Neural cell (in vitro differentiated cells): ENCODE measurements at regions not wholly inside any gene's neighbourhood (a gene's known extent, or its start where the extent isn't known, plus 50 kb on each side); places are given as distances from the start of the nearest gene placed in this dataset.

Source experiments
- H2AFZ ChIP-seq: fragments of 200-600, 300-800 bp; sonication (generic), shearing (Covaris generic); 2 replicates; pipeline ENCODE4 v1.6.0; 2014; ENCODE audit warnings: low read depth, mild to moderate bottlenecking, antibody characterized with exemption, low read length, moderate library complexity
- H3F3A ChIP-seq: fragments of 200-600 bp; shearing (Covaris generic); 2 replicates; pipeline ENCODE4 v1.6.1; 2016; ENCODE audit warnings: mild to moderate bottlenecking, moderate library complexity, mixed read lengths, antibody characterized with exemption, low read length; ENCODE audit not compliant: insufficient read depth, poor library complexity, severe bottlenecking
- H3K27ac ChIP-seq: fragments of 200-600, 300-800 bp; sonication (generic), shearing (Covaris generic); 2 replicates; pipeline ENCODE4 v1.5.1; 2014; ENCODE audit warnings: mild to moderate bottlenecking, low read length, moderate library complexity
- H3K27me3 ChIP-seq: fragments of 300-800, 200-600 bp; sonication (generic), shearing (Covaris generic); 2 replicates; pipeline ENCODE4 v1.6.0; 2014; ENCODE audit warnings: mild to moderate bottlenecking, low read depth, low read length, moderate library complexity; ENCODE audit not compliant: insufficient read depth
- H3K36me3 ChIP-seq: fragments of 300-800, 200-600 bp; sonication (generic), shearing (Covaris generic); 2 replicates; pipeline ENCODE4 v1.5.1; 2014; ENCODE audit warnings: mild to moderate bottlenecking, antibody characterized with exemption, low read length, moderate library complexity; ENCODE audit not compliant: insufficient read depth
- H3K4me2 ChIP-seq: fragments of 300-800, 200-600 bp; sonication (generic), shearing (Covaris generic); 2 replicates; pipeline ENCODE4 v1.6.0; 2014; ENCODE audit warnings: mild to moderate bottlenecking, low read length
- H3K4me3 ChIP-seq: fragments of 300-800, 200-600 bp; sonication (generic), shearing (Covaris generic); 2 replicates; pipeline ENCODE4 v1.5.1; 2014; ENCODE audit warnings: mild to moderate bottlenecking, low read length, moderate library complexity
- H3K79me2 ChIP-seq: fragments of 200-600 bp; shearing (Covaris generic); replicated peaks from 2 replicates; pipeline ENCODE4 v1.6.0; 2014; ENCODE audit warnings: mild to moderate bottlenecking, low read length, moderate library complexity; ENCODE audit not compliant: insufficient read depth
- H3K9ac ChIP-seq: fragments of 300-800, 200-600 bp; sonication (generic), shearing (Covaris generic); 2 replicates; pipeline ENCODE4 v1.6.1; 2016; ENCODE audit warnings: mild to moderate bottlenecking, low read length, mixed read lengths
- H3K9me2 ChIP-seq: fragments of 200-600 bp; shearing (Covaris generic); 2 replicates; pipeline ENCODE4 v1.6.1; 2016; ENCODE audit warnings: mild to moderate bottlenecking, low read length, mixed read lengths; ENCODE audit not compliant: insufficient read depth
- H3K9me3 ChIP-seq: fragments of 200-600, 300-800 bp; sonication (generic), shearing (Covaris generic); 2 replicates; pipeline ENCODE4 v1.6.1; 2016; ENCODE audit warnings: mild to moderate bottlenecking, mixed run types, low read length, moderate library complexity, mixed read lengths
- H4K20me1 ChIP-seq: fragments of 200-600 bp; shearing (Covaris generic); 2 replicates; pipeline ENCODE4 v1.6.1; 2016; ENCODE audit warnings: mild to moderate bottlenecking, mixed run types; ENCODE audit not compliant: insufficient read depth
- CTCF ChIP-seq: fragments of 450-650 bp; IDR thresholded peaks from 2 replicates; pipeline ENCODE4 v1.5.1; 2014; ENCODE audit warnings: antibody characterized with exemption, mild to moderate bottlenecking, moderate library complexity; ENCODE audit not compliant: poor library complexity, severe bottlenecking
- EP300 ChIP-seq: fragments of 450-650 bp; conservative IDR thresholded peaks from 2 replicates; pipeline ENCODE4 v1.6.1; 2014; ENCODE audit warnings: antibody characterized with exemption, mild to moderate bottlenecking, moderate library complexity; ENCODE audit not compliant: poor library complexity, severe bottlenecking
- EZH2 ChIP-seq: fragments of 200-600, 300-800 bp; shearing (Covaris generic), sonication (generic); IDR thresholded peaks from 2 replicates; pipeline ENCODE4 v1.6.1; 2014; ENCODE audit warnings: antibody characterized with exemption, low read length, borderline replicate concordance, mild to moderate bottlenecking; ENCODE audit not compliant: insufficient read depth, poor library complexity, severe bottlenecking
- MXI1 ChIP-seq: fragments of 450-650 bp; conservative IDR thresholded peaks from 2 replicates; pipeline ENCODE4 v1.6.1; 2014; ENCODE audit warnings: antibody characterized with exemption, mild to moderate bottlenecking; ENCODE audit not compliant: poor library complexity, severe bottlenecking
- POLR2AphosphoS5 ChIP-seq: IDR thresholded peaks from 2 replicates; pipeline ENCODE4 v1.6.1; 2012
- RAD21 ChIP-seq: fragments of 450-650 bp; conservative IDR thresholded peaks from 2 replicates; pipeline ENCODE4 v1.6.1; 2014; ENCODE audit warnings: antibody characterized with exemption, mild to moderate bottlenecking, moderate library complexity
- REST ChIP-seq: IDR thresholded peaks from 2 replicates; pipeline ENCODE4 v1.6.1; 2012; ENCODE audit warnings: borderline replicate concordance
- SMC3 ChIP-seq: fragments of 450-650 bp; conservative IDR thresholded peaks from 2 replicates; pipeline ENCODE4 v1.6.1; 2014; ENCODE audit warnings: antibody characterized with exemption, mild to moderate bottlenecking, moderate library complexity; ENCODE audit not compliant: poor library complexity
- TAF1 ChIP-seq: IDR thresholded peaks from 2 replicates; pipeline ENCODE4 v1.6.1; 2012; ENCODE audit warnings: low read depth

GRCh38 chr10:117788911-117789310, 246.4 kb downstream of the EMX2 start:
- Histone ChIP-seq H3K27me3 (no peaks in the 10 kb centered on the region), H3K4me3 (no peak overlapping the region), H3K79me2 (no peaks in the 10 kb centered on the region), H3K36me3 (no peaks in the 10 kb centered on the region), H3K27ac (no peak overlapping the region), H3K9me2 (no peaks in the 10 kb centered on the region), H4K20me1 (no peaks in the 10 kb centered on the region), H3F3A (no peaks in the 10 kb centered on the region), H3K9me3 (no peaks in the 10 kb centered on the region), H3K4me2 (no peak overlapping the region), H2AFZ (no peak overlapping the region), H3K9ac (no peak overlapping the region)
- no peak for TF ChIP-seq SMC3
- TF ChIP-seq REST = no peak
- no peak for TF ChIP-seq EP300
- TF ChIP-seq POLR2AphosphoS5 = no peak
- TF ChIP-seq TAF1 = no peak
- TF ChIP-seq RAD21 = no peak
- TF ChIP-seq EZH2 = no peak
- TF ChIP-seq MXI1 = no peak
- no peak for TF ChIP-seq CTCF

GRCh38 chr10:117790179-117790578, 247.6 kb downstream of the EMX2 start:
- Histone ChIP-seq H3K9me3 (no peaks in the 10 kb centered on the region), H2AFZ (no peak overlapping the region), H3K4me2 (no peak overlapping the region), H3K27ac (no peak overlapping the region), H3K9ac (no peak overlapping the region), H3K36me3 (no peaks in the 10 kb centered on the region), H3F3A (no peaks in the 10 kb centered on the region), H3K79me2 (no peaks in the 10 kb centered on the region), H3K9me2 (no peaks in the 10 kb centered on the region), H3K4me3 (no peak overlapping the region), H3K27me3 (no peaks in the 10 kb centered on the region), H4K20me1 (no peaks in the 10 kb centered on the region)
- no peak for TF ChIP-seq RAD21
- TF ChIP-seq REST = no peak
- no peak for TF ChIP-seq MXI1
- no peak for TF ChIP-seq SMC3
- no peak for TF ChIP-seq EP300
- TF ChIP-seq TAF1 = no peak
- TF ChIP-seq CTCF = no peak
- TF ChIP-seq POLR2AphosphoS5 = no peak
- TF ChIP-seq EZH2 = no peak
